ENCODE measurements at regions not wholly inside any gene's neighbourhood (a gene's known extent, or its start where the extent isn't known, plus 50 kb on each side); places are given as distances from the start of the nearest gene placed in this dataset.

DNA sequence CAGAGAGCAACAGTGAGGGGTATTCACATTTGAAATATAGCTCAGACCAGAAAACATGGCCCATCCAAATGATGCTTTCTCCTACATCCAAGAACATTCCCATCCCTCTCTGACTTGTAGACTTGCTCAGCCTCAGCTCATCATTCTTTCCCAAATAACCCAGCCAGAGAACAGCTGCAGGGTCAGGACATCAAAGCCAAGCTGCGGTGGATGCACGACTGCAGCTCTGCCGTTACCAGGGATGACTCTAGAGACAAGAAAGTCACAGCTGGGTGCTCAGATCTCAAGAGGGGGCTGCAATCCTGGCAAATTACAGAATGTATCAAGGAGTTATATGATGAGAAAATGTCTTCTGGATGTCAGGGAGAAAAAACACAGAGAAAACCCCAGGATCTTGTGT is 944.3 kb downstream of the NTRK3 start:
- Histone ChIP-seq H2BK12ac (ENCODE audit: low read depth, low read length) (no peak overlapping the region), H3K4me1 (replicated peaks in 1 of 4; ENCODE audit: control insufficient read depth in 3 of 4, insufficient read depth in 4 of 4, low read length in 3 of 4) (no peaks in the 10 kb centered on the region; a peak in 1 of 7 replicates), H3K27ac (ENCODE audit: low read depth, low read length) (no peak overlapping the region), H3K14ac (ENCODE audit: insufficient read length) (no peak overlapping the region), H2AK5ac (ENCODE audit: low read depth, low read length) (no peak overlapping the region), H4K8ac (ENCODE audit: extremely low read depth, insufficient read depth, low read length) (no peak overlapping the region), H3K23ac (ENCODE audit: insufficient read length) (no peak overlapping the region), H3K9me3 (ENCODE audit: insufficient read depth in 2 of 2, low read depth in 1 of 2, low read length in 1 of 2) (no peaks in the 10 kb centered on the region), H3K56ac (replicated peaks; ENCODE audit: insufficient read length, low read depth, low read length) (no peak overlapping the region), H2BK20ac (ENCODE audit: low read length) (no peak overlapping the region), H2BK120ac (replicated peaks; ENCODE audit: low read depth, low read length) (no peak overlapping the region), H3K79me2 (ENCODE audit: control insufficient read depth in 1 of 2, insufficient read depth in 2 of 2, low read length in 2 of 2) (no peaks in the 10 kb centered on the region), H2BK5ac (ENCODE audit: low read depth, low read length) (no peak overlapping the region), H4K5ac (ENCODE audit: insufficient read length, low read depth, low read length) (no peak overlapping the region), H3K79me1 (ENCODE audit: low read depth, low read length) (no peaks in the 10 kb centered on the region), H3K18ac (ENCODE audit: extremely low read depth, low read length) (no peak overlapping the region), H3K4me3 (ENCODE audit: extremely low read depth in 1 of 4, insufficient read depth in 2 of 4, low read depth in 3 of 4, low read length in 4 of 4) (no peak overlapping the region), H3K9ac (replicated peaks in 1 of 4; ENCODE audit: extremely low read depth in 1 of 4, low read depth in 3 of 4, low read length in 3 of 4) (no peak overlapping the region), H3K23me2 (ENCODE audit: low read depth, low read length) (no peaks in the 10 kb centered on the region), H3K4me2 (ENCODE audit: insufficient read depth in 1 of 2, low read depth in 2 of 2, low read length in 2 of 2) (no peak overlapping the region), H2AFZ (ENCODE audit: low read length) (no peak overlapping the region), H3K4ac (replicated peaks; ENCODE audit: insufficient read length, low read depth, low read length) (no peak overlapping the region), H3K36me3 (ENCODE audit: control insufficient read depth in 2 of 4, insufficient read depth in 4 of 4, low read length in 3 of 4) (no peaks in the 10 kb centered on the region), H2BK15ac (ENCODE audit: low read length) (no peak overlapping the region), H3K27me3 (replicated peaks in 1 of 4; ENCODE audit: control insufficient read depth in 3 of 4, extremely low read depth in 1 of 4, insufficient read depth in 3 of 4, low read length in 3 of 4) (no peaks in the 10 kb centered on the region), H4K91ac (replicated peaks; ENCODE audit: insufficient read length, low read length) (no peak overlapping the region), H4K20me1 (replicated peaks in 1 of 2; ENCODE audit: control insufficient read depth in 1 of 2, insufficient read depth in 2 of 2, low read length in 2 of 2) (no peaks in the 10 kb centered on the region)
- DNase-seq (ENCODE audit: low read depth in 1 of 2, low spot score in 2 of 2), result no peak
- CTCF ChIA-PET (ENCODE audit: partially characterized antibody), result no interaction called here
- TF ChIP-seq SIX5 (IDR thresholded peaks at IDR 0.05; ENCODE audit: low read depth, low read length) (no peak), EP300 (IDR thresholded peaks at IDR 0.05; ENCODE audit: borderline replicate concordance in 1 of 2, low read depth in 2 of 2, low read length in 2 of 2) (no peak), TCF12 (IDR thresholded peaks at IDR 0.05; ENCODE audit: low read depth, low read length) (no peak), NRF1 (IDR thresholded peaks at IDR 0.05; ENCODE audit: low read depth, low read length) (no peak), POLR2A (IDR thresholded peaks at IDR 0.05; ENCODE audit: control extremely low read depth in 1 of 2, low read depth in 2 of 2, low read length in 2 of 2) (no peak), KDM5A (IDR thresholded peaks at IDR 0.05; ENCODE audit: low read length) (no peak), RXRA (IDR thresholded peaks at IDR 0.05; ENCODE audit: insufficient read depth, low read depth, low read length) (no peak), KDM1A (IDR thresholded peaks at IDR 0.05; ENCODE audit: borderline replicate concordance, low read length) (no peak), CEBPB (IDR thresholded peaks at IDR 0.05; ENCODE audit: low read depth, low read length) (no peak), ASH2L (IDR thresholded peaks at IDR 0.05; ENCODE audit: low read length) (no peak)
- TF ChIP-seq, protein P1, sequence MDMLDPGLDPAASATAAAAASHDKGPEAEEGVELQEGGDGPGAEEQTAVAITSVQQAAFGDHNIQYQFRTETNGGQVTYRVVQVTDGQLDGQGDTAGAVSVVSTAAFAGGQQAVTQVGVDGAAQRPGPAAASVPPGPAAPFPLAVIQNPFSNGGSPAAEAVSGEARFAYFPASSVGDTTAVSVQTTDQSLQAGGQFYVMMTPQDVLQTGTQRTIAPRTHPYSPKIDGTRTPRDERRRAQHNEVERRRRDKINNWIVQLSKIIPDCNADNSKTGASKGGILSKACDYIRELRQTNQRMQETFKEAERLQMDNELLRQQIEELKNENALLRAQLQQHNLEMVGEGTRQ (IDR thresholded peaks at IDR 0.05; ENCODE audit: low read length), result no peak
- WGBS, 2 experiments (ENCODE audit: extremely low coverage in 1 of 2, insufficient coverage in 1 of 2, insufficient read length in 1 of 2, insufficient replicate concordance in 2 of 2, low coverage in 1 of 2, low lambda C conversion rate in 2 of 2, missing lambda C conversion rate in 1 of 2), result 95% methylated on average over 3 of the region's 3 CpGs; no CpG with 5 or more reads in 1 of the 2 experiments
- FAIRE-seq, result no peak
- POLR2A ChIA-PET (ENCODE audit: partially characterized antibody), result no interaction called here
